Endothelial cell of umbilical vein (primary cell): ENCODE measurements at regions not wholly inside any gene's neighbourhood (a gene's known extent, or its start where the extent isn't known, plus 50 kb on each side); places are given as distances from the start of the nearest gene placed in this dataset.

Source experiments
- BruUV-seq: library from RNA; stranded (reverse); fragments of 400-500 nt; replicated peaks from 2 replicates; lab custom pipeline; 2021; lab: Mats Ljungman, UMichigan
- CTCF ChIA-PET: fragments of 300-600, 350-600 bp; sonication (Branson Sonifier 250); formaldehyde crosslinking; loops from one replicate; lab custom pipeline; 2021; ENCODE audit warnings: antibody characterized with exemption, inconsistent platforms; lab: Charles Lee
- POLR2A ChIA-PET: fragments of 300-600, 350-600 bp; sonication (Branson Sonifier 250); formaldehyde crosslinking; loops from one replicate; lab custom pipeline; 2021; ENCODE audit warnings: antibody characterized with exemption, inconsistent platforms; lab: Charles Lee
- DNase-seq: peaks from one replicate; pipeline ENCODE4 v3.0.0-alpha.2; 2011; ENCODE audit warnings: low read depth, low spot score
- FAIRE-seq: peaks from 2 replicates; lab custom pipeline; 2011; peaks lifted over from hg19 to GRCh38; lab: Jason Lieb, UNC
- H2AFZ ChIP-seq: 2 replicates; pipeline ENCODE4 v1.6.0; 2012; ENCODE audit warnings: low read depth, low read length, control low read depth, inconsistent platforms
- H3K27ac ChIP-seq: 2 replicates; pipeline ENCODE4 v1.5.1; 2011; ENCODE audit warnings: low read depth, mild to moderate bottlenecking, control low read depth, low read length, moderate library complexity; ENCODE audit not compliant: insufficient read depth
- H3K27me3 ChIP-seq, 2 experiments: 2 replicates each; pipeline versions ENCODE4 v1.6.0 to v1.6.1; 2011; ENCODE audit warnings: low read length in 2 of 2, mixed read lengths in 1 of 2; ENCODE audit not compliant: control insufficient read depth in 2 of 2, insufficient read depth in 2 of 2
- H3K36me3 ChIP-seq, 2 experiments: 2 replicates in 1 of 2; 3 replicates in 1 of 2; pipeline ENCODE4 v1.5.1; 2011; ENCODE audit warnings: low read length in 2 of 2, mild to moderate bottlenecking in 1 of 2, moderate library complexity in 1 of 2; ENCODE audit not compliant: control insufficient read depth in 2 of 2, insufficient read depth in 2 of 2; ENCODE audit errors: extremely low read depth in 1 of 2
- H3K4me1 ChIP-seq: 3 replicates; pipeline ENCODE4 v1.5.1; 2011; ENCODE audit warnings: mild to moderate bottlenecking, low read length; ENCODE audit not compliant: control insufficient read depth, insufficient read depth; ENCODE audit errors: extremely low read depth
- H3K4me2 ChIP-seq: 2 replicates; pipeline ENCODE4 v1.6.1; 2011; ENCODE audit warnings: low read length, control low read depth, mixed read lengths; ENCODE audit not compliant: insufficient read depth
- H3K4me3 ChIP-seq, 3 experiments: fragments of 200-600 bp in 1 of 3; sonication (generic), shearing (Covaris generic) in 1 of 3; replicated peaks in 1 of 3; 2 replicates each; pipeline ENCODE4 v1.5.1; 2011 to 2016; ENCODE audit warnings: control low read depth in 3 of 3, low read length in 3 of 3, mild to moderate bottlenecking in 2 of 3, inconsistent platforms in 1 of 3, low read depth in 1 of 3, moderate library complexity in 1 of 3; ENCODE audit not compliant: insufficient read depth in 1 of 3
- H3K79me2 ChIP-seq: 2 replicates; pipeline ENCODE4 v1.6.0; 2012; ENCODE audit warnings: low read length, inconsistent platforms; ENCODE audit not compliant: control insufficient read depth, insufficient read depth
- H3K9ac ChIP-seq: replicated peaks from 2 replicates; pipeline ENCODE3; 2011; ENCODE audit warnings: low read length, control low read depth; ENCODE audit not compliant: insufficient read depth; ENCODE audit errors: extremely low read depth
- H3K9me1 ChIP-seq: replicated peaks from 3 replicates; pipeline ENCODE4 v1.6.0; 2011; ENCODE audit warnings: mild to moderate bottlenecking, low read length; ENCODE audit not compliant: control insufficient read depth, insufficient read depth; ENCODE audit errors: extremely low read depth
- H3K9me3 ChIP-seq: replicated peaks from 2 replicates; pipeline ENCODE4 v1.5.1; 2012; ENCODE audit warnings: low read length, inconsistent platforms; ENCODE audit not compliant: control insufficient read depth, insufficient read depth
- H4K20me1 ChIP-seq: replicated peaks from 2 replicates; pipeline ENCODE3; 2011; ENCODE audit warnings: mild to moderate bottlenecking, low read length; ENCODE audit not compliant: control insufficient read depth, insufficient read depth; ENCODE audit errors: extremely low read depth
- EZH2 ChIP-seq: IDR thresholded peaks from 2 replicates; pipeline ENCODE4 v1.6.1; 2012; ENCODE audit warnings: borderline replicate concordance, low read depth, mild to moderate bottlenecking, moderate library complexity, low read length, inconsistent platforms; ENCODE audit not compliant: severe bottlenecking
- FOS ChIP-seq: IDR thresholded peaks from 2 replicates; pipeline ENCODE4 v1.6.1; 2011; ENCODE audit warnings: mild to moderate bottlenecking, low read length, moderate library complexity, borderline replicate concordance; ENCODE audit not compliant: insufficient read depth
- GATA2 ChIP-seq: IDR thresholded peaks from 2 replicates; pipeline ENCODE4 v1.7.0; 2011; ENCODE audit warnings: low read depth, mild to moderate bottlenecking, moderate library complexity, mixed read lengths, low read length; ENCODE audit not compliant: insufficient read length, insufficient read depth
- JUN ChIP-seq: IDR thresholded peaks from 2 replicates; pipeline ENCODE4 v1.6.1; 2011; ENCODE audit warnings: borderline replicate concordance, low read depth; ENCODE audit not compliant: insufficient read length, insufficient read depth
- MAX ChIP-seq: IDR thresholded peaks from 2 replicates; pipeline ENCODE4 v1.6.1; 2011; ENCODE audit not compliant: insufficient read depth, insufficient read length
- MYC ChIP-seq: IDR thresholded peaks from one replicate; pipeline ENCODE4 v1.6.1; 2011; ENCODE audit warnings: mild to moderate bottlenecking, low read depth, low read length
- POLR2A ChIP-seq: IDR thresholded peaks from 2 replicates; pipeline ENCODE4 v1.6.1; 2012; ENCODE audit warnings: low read depth, mild to moderate bottlenecking, control low read depth, low read length
- POLR2AphosphoS5 ChIP-seq: IDR thresholded peaks from 2 replicates; pipeline ENCODE4 v1.6.1; 2012; ENCODE audit warnings: low read depth, mild to moderate bottlenecking, control low read depth, low read length, moderate library complexity; ENCODE audit not compliant: insufficient read depth
- dilution Hi-C: fragments of 300-500 bp; cut with MboI; formaldehyde crosslinking; loops from one replicate; pipeline ENCODE4 v1.15.0; 2019; ENCODE audit warnings: low sequenced_read_pairs; ENCODE audit not compliant: extremely low pct_ligation_motif_present
- intact Hi-C: fragments of 100-400 bp; cut with micrococcal nuclease; formaldehyde crosslinking; loops from one replicate; pipeline ENCODE4 v1.10.0; 2022
- TF ChIP-seq, protein P1 (sequence below), 2 donors: IDR thresholded peaks; 1 replicate in 1 of 2; 2 replicates in 1 of 2; pipeline ENCODE4 v1.5.1; 2011; ENCODE audit warnings: low read length in 2 of 2, mild to moderate bottlenecking in 2 of 2, moderate library complexity in 2 of 2, control low read depth in 1 of 2, inconsistent platforms in 1 of 2, low read depth in 1 of 2; ENCODE audit not compliant: insufficient read depth in 1 of 2; ENCODE audit errors: extremely low read depth in 1 of 2

DNA sequence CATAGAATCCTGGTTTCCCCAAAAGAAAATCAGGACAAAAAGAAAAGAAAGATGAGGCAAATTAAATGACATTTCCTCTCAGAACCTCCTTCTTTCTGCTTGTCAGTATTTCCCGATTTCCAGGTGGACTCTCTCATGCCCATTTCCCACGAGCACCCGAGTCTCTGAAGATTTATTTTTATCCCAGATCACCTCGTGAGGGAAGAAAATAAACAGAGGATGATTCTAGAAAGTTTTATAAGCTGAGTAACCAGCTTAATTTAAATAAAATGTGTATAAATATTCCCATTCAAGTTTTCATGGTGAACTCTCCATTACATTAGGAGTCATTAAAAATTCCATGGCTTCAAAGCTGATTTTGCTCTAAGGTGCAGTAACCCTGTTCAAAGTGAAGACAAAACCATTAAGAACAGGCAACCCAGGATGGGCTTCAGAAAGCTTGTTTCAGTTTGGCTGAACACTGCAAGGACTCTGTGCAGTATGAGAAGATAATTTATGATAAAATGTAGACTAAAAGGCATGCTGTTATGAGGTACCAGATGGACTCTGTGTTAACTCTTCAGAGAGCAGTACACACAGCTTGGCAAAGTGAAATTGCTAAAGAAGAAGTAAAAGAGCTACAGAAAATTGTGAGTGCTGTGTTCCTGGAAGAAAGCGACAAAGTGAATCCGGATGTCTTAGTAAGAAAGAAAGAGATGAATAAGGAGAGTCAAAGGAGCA is 521.3 kb upstream of the LRRN3 start:
- no peak for FAIRE-seq
- intact Hi-C loops: no loop called here
- Histone ChIP-seq H3K79me2 (no peaks in the 10 kb centered on the region), H3K4me2 (no peak overlapping the region), H3K27ac (no peak overlapping the region), H3K4me3 (no peak overlapping the region), H3K36me3 (no peaks in the 10 kb centered on the region), H3K4me1 (no peaks in the 10 kb centered on the region), H2AFZ (no peak overlapping the region), H4K20me1 (no peaks in the 10 kb centered on the region), H3K27me3 (no peaks in the 10 kb centered on the region), H3K9ac (no peak overlapping the region), H3K9me1 (no peaks in the 10 kb centered on the region), H3K9me3 (no peaks in the 10 kb centered on the region)
- dilution Hi-C loops: no loop called here
- POLR2A ChIA-PET: no interaction called here
- DNase-seq: no peak
- no TSS peak for BruUV-seq
- TF ChIP-seq MAX: no peak
- TF ChIP-seq POLR2A: no peak
- no peak for TF ChIP-seq JUN
- CTCF ChIA-PET: no interaction called here

- H3K79me2 ChIP-seq: no peaks in the 10 kb centered on the region
- no peak overlapping the region for H3K27ac ChIP-seq
- H3K9me3 ChIP-seq: no peaks in the 10 kb centered on the region
- H3K27me3 ChIP-seq: no peaks in the 10 kb centered on the region
- no peak for FAIRE-seq
- BruUV-seq: no TSS peak
- intact Hi-C loops (no loop called here), dilution Hi-C loops (no loop called here)
- H3K9me1 ChIP-seq: no peaks in the 10 kb centered on the region
- no peak for TF ChIP-seq FOS
- no peak for TF ChIP-seq EZH2
- TF ChIP-seq, protein P1, sequence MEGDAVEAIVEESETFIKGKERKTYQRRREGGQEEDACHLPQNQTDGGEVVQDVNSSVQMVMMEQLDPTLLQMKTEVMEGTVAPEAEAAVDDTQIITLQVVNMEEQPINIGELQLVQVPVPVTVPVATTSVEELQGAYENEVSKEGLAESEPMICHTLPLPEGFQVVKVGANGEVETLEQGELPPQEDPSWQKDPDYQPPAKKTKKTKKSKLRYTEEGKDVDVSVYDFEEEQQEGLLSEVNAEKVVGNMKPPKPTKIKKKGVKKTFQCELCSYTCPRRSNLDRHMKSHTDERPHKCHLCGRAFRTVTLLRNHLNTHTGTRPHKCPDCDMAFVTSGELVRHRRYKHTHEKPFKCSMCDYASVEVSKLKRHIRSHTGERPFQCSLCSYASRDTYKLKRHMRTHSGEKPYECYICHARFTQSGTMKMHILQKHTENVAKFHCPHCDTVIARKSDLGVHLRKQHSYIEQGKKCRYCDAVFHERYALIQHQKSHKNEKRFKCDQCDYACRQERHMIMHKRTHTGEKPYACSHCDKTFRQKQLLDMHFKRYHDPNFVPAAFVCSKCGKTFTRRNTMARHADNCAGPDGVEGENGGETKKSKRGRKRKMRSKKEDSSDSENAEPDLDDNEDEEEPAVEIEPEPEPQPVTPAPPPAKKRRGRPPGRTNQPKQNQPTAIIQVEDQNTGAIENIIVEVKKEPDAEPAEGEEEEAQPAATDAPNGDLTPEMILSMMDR (IDR thresholded peaks at IDR 0.05; ENCODE audit: extremely low read depth in 1 of 2, insufficient read depth in 1 of 2, low read depth in 1 of 2, low read length in 2 of 2): no peak
- TF ChIP-seq POLR2AphosphoS5: no peak
- no peak for TF ChIP-seq MAX
- no peak for TF ChIP-seq MYC
- TF ChIP-seq POLR2A: no peak
- TF ChIP-seq GATA2: no peak
- no peak for TF ChIP-seq JUN
- POLR2A ChIA-PET: no interaction called here
- DNase-seq: no peak
- H3K4me3 ChIP-seq: no peak overlapping the region
- H3K4me1 ChIP-seq: no peaks in the 10 kb centered on the region
- H3K9ac ChIP-seq: no peak overlapping the region
- no peak overlapping the region for H2AFZ ChIP-seq
- H4K20me1 ChIP-seq: no peaks in the 10 kb centered on the region
- H3K36me3 ChIP-seq: no peaks in the 10 kb centered on the region
- CTCF ChIA-PET: no interaction called here
- no peak overlapping the region for H3K4me2 ChIP-seq
These were observed 516.9 kb upstream of the LRRN3 start for GRCh38 chr7:110573862-110574528.
